T-cell (primary cell): ENCODE measurements at regions not wholly inside any gene's neighbourhood (a gene's known extent, or its start where the extent isn't known, plus 50 kb on each side); places are given as distances from the start of the nearest gene placed in this dataset.

Source experiments
- ATAC-seq, 4 experiments: fragments of 200-7000 bp in 3 of 4; fragments of 150-1000 bp in 1 of 4; cut with Tn5 transposase; replicated peaks in 1 of 4; 1 replicate in 3 of 4; 2 replicates in 1 of 4; pipeline ENCODE4 v1.10.0; 2021; ENCODE audit warnings: moderate library complexity in 3 of 4, mild to moderate bottlenecking in 2 of 4, moderate number of reproducible peaks in 1 of 4
- CTCF ChIA-PET, 2 donors: fragments of 300-600 bp; sonication (Branson Sonifier 250); formaldehyde crosslinking; loops; one replicate each; lab custom pipeline; 2022; ENCODE audit warnings: antibody characterized with exemption in 2 of 2; lab: Charles Lee
- POLR2A ChIA-PET, 2 donors: fragments of 300-600 bp; sonication (Branson Sonifier 250); formaldehyde crosslinking; loops; one replicate each; lab custom pipeline; 2022; ENCODE audit warnings: antibody characterized with exemption in 2 of 2; lab: Charles Lee
- DNase-seq, 35 experiments: peaks; one replicate each; pipeline versions ENCODE4 v3.0.0 to v3.0.0-alpha.2; 2013 to 2023
- H3K27ac ChIP-seq: one replicate; pipeline ENCODE4 v1.5.1; 2013; ENCODE audit warnings: low read length
- H3K27me3 ChIP-seq, 2 experiments: replicated peaks in 1 of 2; 1 replicate in 1 of 2; 2 replicates in 1 of 2; pipeline versions ENCODE4 v1.6.1 to v1.7.0; 2013; ENCODE audit warnings: low read length in 1 of 2, mixed read lengths in 1 of 2; ENCODE audit not compliant: control insufficient read depth in 2 of 2, insufficient read depth in 2 of 2; ENCODE audit errors: extremely low read depth in 1 of 2
- H3K36me3 ChIP-seq, 2 donors: 1 replicate in 1 of 2; 2 replicates in 1 of 2; pipeline versions ENCODE4 v1.6.1 to v1.7.0; 2013; ENCODE audit warnings: low read length in 1 of 2; ENCODE audit not compliant: control insufficient read depth in 2 of 2, insufficient read depth in 1 of 2; ENCODE audit errors: extremely low read depth in 1 of 2
- H3K4me1 ChIP-seq, 2 experiments: 1 replicate in 1 of 2; 2 replicates in 1 of 2; pipeline versions ENCODE4 v1.6.1 to v1.7.0; 2013; ENCODE audit warnings: low read length in 2 of 2, mixed read lengths in 1 of 2; ENCODE audit not compliant: insufficient read depth in 2 of 2, control insufficient read depth in 1 of 2; ENCODE audit errors: extremely low read depth in 1 of 2
- H3K4me3 ChIP-seq, 2 donors: 1 replicate in 1 of 2; 2 replicates in 1 of 2; pipeline versions ENCODE4 v1.5.1 to v1.7.0; 2013; ENCODE audit warnings: mild to moderate bottlenecking in 2 of 2, low read length in 1 of 2, moderate library complexity in 1 of 2; ENCODE audit not compliant: control insufficient read depth in 1 of 2; ENCODE audit errors: extremely low read depth in 1 of 2
- H3K9me3 ChIP-seq: 2 replicates; pipeline ENCODE4 v1.7.0; 2013
- H3K27ac Mint-ChIP-seq, 2 donors: one replicate each; pipeline ENCODE4 v1.8.0; 2020 to 2021; ENCODE audit warnings: mild to moderate bottlenecking in 2 of 2, mixed read lengths in 2 of 2
- H3K27me3 Mint-ChIP-seq, 2 donors: one replicate each; pipeline ENCODE4 v1.8.0; 2021 to 2022; ENCODE audit warnings: mixed read lengths in 2 of 2
- H3K36me3 Mint-ChIP-seq: one replicate; pipeline ENCODE4 v1.8.0; 2021; ENCODE audit warnings: mixed read lengths
- H3K4me1 Mint-ChIP-seq, 3 donors: one replicate each; pipeline ENCODE4 v1.8.0; 2020 to 2022; ENCODE audit warnings: mixed read lengths in 3 of 3, mild to moderate bottlenecking in 1 of 3
- H3K4me3 Mint-ChIP-seq, 3 donors: one replicate each; pipeline ENCODE4 v1.8.0; 2020 to 2022; ENCODE audit warnings: mild to moderate bottlenecking in 3 of 3, mixed read lengths in 3 of 3, moderate library complexity in 3 of 3
- H3K9me3 Mint-ChIP-seq, 3 donors: one replicate each; pipeline ENCODE4 v1.8.0; 2020 to 2022; ENCODE audit warnings: mixed read lengths in 3 of 3
- WGBS: methylation state at CpG from one replicate; pipeline ENCODE4 v1.1.5; 2013; ENCODE audit warnings: missing lambda C conversion rate; ENCODE audit not compliant: insufficient coverage; 5-methylcytosine and 5-hydroxymethylcytosine counted together

GRCh38 chr5:82793808-82794419 is 283.3 kb downstream of the TMEM167A start:
- Mint-ChIP-seq H3K27ac (no peak overlapping the region), H3K4me1 (no peaks in the 10 kb centered on the region), H3K36me3 (no peaks in the 10 kb centered on the region), H3K4me3 (no peak overlapping the region), H3K27me3 (peaks cover 0 to 5% of the 10 kb centered on the region in 2 donors), H3K9me3 (peaks cover 0 to 5% (median 0%) of the 10 kb centered on the region in 3 donors)
- DNase-seq = peak in 18 of 35 experiments; percentile 4 to 53 (median 18)
- Histone ChIP-seq H3K9me3 (no peaks in the 10 kb centered on the region), H3K27me3 (no peaks in the 10 kb centered on the region), H3K4me1 (no peaks in the 10 kb centered on the region), H3K4me3 (no peak overlapping the region), H3K36me3 (no peaks in the 10 kb centered on the region), H3K27ac (no peak overlapping the region)
- WGBS = 50% methylated on average over 1 of the region's 4 CpGs
- CTCF ChIA-PET = interaction anchor here in 1 of 2 donors (2.1 kb wide), 1 partner anchor 441 kb away, joined by 7 read pairs; no protein-coding TSS in a partner anchor
- no peak for ATAC-seq
- POLR2A ChIA-PET = no interaction called here

GRCh38 chr5:82792096-82792495 is 285.1 kb downstream of the TMEM167A start:
- Histone ChIP-seq H3K27me3 (no peaks in the 10 kb centered on the region), H3K4me3 (no peak overlapping the region), H3K27ac (no peak overlapping the region), H3K36me3 (no peaks in the 10 kb centered on the region), H3K4me1 (no peaks in the 10 kb centered on the region), H3K9me3 (no peaks in the 10 kb centered on the region)
- ChIA-PET CTCF (no interaction called here), POLR2A (no interaction called here)
- Mint-ChIP-seq H3K27ac (no peak overlapping the region), H3K27me3 (peaks cover 0 to 5% of the 10 kb centered on the region in 2 donors), H3K4me1 (no peaks in the 10 kb centered on the region), H3K36me3 (no peaks in the 10 kb centered on the region), H3K4me3 (no peak overlapping the region), H3K9me3 (peaks cover 0 to 5% (median 0%) of the 10 kb centered on the region in 3 donors)
- WGBS = no CpG with 5 or more reads among the region's 1 CpG
- DNase-seq = no peak
- ATAC-seq = no peak

GRCh38 chr5:82789095-82789494 is 288.1 kb downstream of the TMEM167A start:
- no peak overlapping the region for H3K4me3 ChIP-seq
- Mint-ChIP-seq H3K36me3 (no peaks in the 10 kb centered on the region), H3K27me3 (peaks cover 0 to 1% of the 10 kb centered on the region in 2 donors), H3K4me3 (no peak overlapping the region), H3K9me3 (peaks cover 0 to 5% (median 0%) of the 10 kb centered on the region in 3 donors), H3K27ac (no peak overlapping the region), H3K4me1 (no peaks in the 10 kb centered on the region)
- ChIA-PET CTCF (interaction anchor here in 1 of 2 donors (0.8 kb wide), 1 partner anchor 144 kb away, joined by 3 read pairs; no protein-coding TSS in a partner anchor), POLR2A (no interaction called here)
- no peaks in the 10 kb centered on the region for H3K27me3 ChIP-seq
- H3K9me3 ChIP-seq = no peaks in the 10 kb centered on the region
- no peaks in the 10 kb centered on the region for H3K36me3 ChIP-seq
- ATAC-seq (no peak), DNase-seq (no peak)
- 100% methylated on average over 1 of the region's 3 CpGs for WGBS
- no peak overlapping the region for H3K27ac ChIP-seq
- H3K4me1 ChIP-seq = no peaks in the 10 kb centered on the region

- DNase-seq = no peak
- CTCF ChIA-PET = interaction anchor here in 1 of 2 donors (0.5 kb wide), 1 partner anchor 26 kb away, joined by 3 read pairs; no protein-coding TSS in a partner anchor
- H3K27me3 Mint-ChIP-seq = no peaks in the 10 kb centered on the region
- peaks cover 0 to 5% (median 0%) of the 10 kb centered on the region in 3 donors for H3K9me3 Mint-ChIP-seq
- Histone ChIP-seq H3K4me3 (no peak overlapping the region), H3K9me3 (no peaks in the 10 kb centered on the region), H3K36me3 (no peaks in the 10 kb centered on the region), H3K4me1 (no peaks in the 10 kb centered on the region), H3K27me3 (no peaks in the 10 kb centered on the region), H3K27ac (no peak overlapping the region)
- WGBS = no CpG with 5 or more reads among the region's 3 CpGs
- no peaks in the 10 kb centered on the region for H3K36me3 Mint-ChIP-seq
- no peak overlapping the region for H3K27ac Mint-ChIP-seq
- no peak overlapping the region for H3K4me3 Mint-ChIP-seq
- H3K4me1 Mint-ChIP-seq = no peaks in the 10 kb centered on the region
- POLR2A ChIA-PET = no interaction called here
- ATAC-seq = no peak
Observed at GRCh38 chr5:82786748-82787147, 290.4 kb downstream of the TMEM167A start.

GRCh38 chr5:82785882-82786509 is 291.2 kb downstream of the TMEM167A start:
- ChIA-PET POLR2A (no interaction called here), CTCF (interaction anchor here in 1 of 2 donors (1.0 kb wide), 1 partner anchor 30 kb away, joined by 5 read pairs; no protein-coding TSS in a partner anchor)
- H3K27me3 Mint-ChIP-seq = no peaks in the 10 kb centered on the region
- no peak overlapping the region for H3K4me3 Mint-ChIP-seq
- Histone ChIP-seq H3K36me3 (no peaks in the 10 kb centered on the region), H3K4me1 (no peaks in the 10 kb centered on the region), H3K27ac (no peak overlapping the region), H3K27me3 (no peaks in the 10 kb centered on the region), H3K4me3 (no peak overlapping the region), H3K9me3 (no peaks in the 10 kb centered on the region)
- H3K36me3 Mint-ChIP-seq = no peaks in the 10 kb centered on the region
- H3K9me3 Mint-ChIP-seq = no peaks in the 10 kb centered on the region
- no peaks in the 10 kb centered on the region for H3K4me1 Mint-ChIP-seq
- ATAC-seq (no peak), DNase-seq (no peak)
- H3K27ac Mint-ChIP-seq = no peak overlapping the region

- no peak for ATAC-seq
- Mint-ChIP-seq H3K4me1 (no peaks in the 10 kb centered on the region), H3K27ac (no peak overlapping the region), H3K4me3 (no peak overlapping the region), H3K36me3 (no peaks in the 10 kb centered on the region), H3K27me3 (no peaks in the 10 kb centered on the region), H3K9me3 (no peaks in the 10 kb centered on the region)
- Histone ChIP-seq H3K27me3 (no peaks in the 10 kb centered on the region), H3K9me3 (no peaks in the 10 kb centered on the region), H3K27ac (no peak overlapping the region), H3K4me1 (no peaks in the 10 kb centered on the region), H3K4me3 (no peak overlapping the region), H3K36me3 (no peaks in the 10 kb centered on the region)
- DNase-seq = no peak
- ChIA-PET POLR2A (interaction anchor here in 1 of 2 donors (0.6 kb wide), 1 partner anchor 1610 kb away, joined by 7 read pairs; no protein-coding TSS in a partner anchor), CTCF (interaction anchor here in 1 of 2 donors (1.0 kb wide), 1 partner anchor 29 kb away, joined by 5 read pairs; no protein-coding TSS in a partner anchor)
Observed at GRCh38 chr5:82785456-82785855, 291.7 kb downstream of the TMEM167A start.
